ENCODE measurements at regions not wholly inside any gene's neighbourhood (a gene's known extent, or its start where the extent isn't known, plus 50 kb on each side); places are given as distances from the start of the nearest gene placed in this dataset.
A peak's percentile ranks its signal among the peaks of the same experiment; 100 is the strongest.

DNA sequence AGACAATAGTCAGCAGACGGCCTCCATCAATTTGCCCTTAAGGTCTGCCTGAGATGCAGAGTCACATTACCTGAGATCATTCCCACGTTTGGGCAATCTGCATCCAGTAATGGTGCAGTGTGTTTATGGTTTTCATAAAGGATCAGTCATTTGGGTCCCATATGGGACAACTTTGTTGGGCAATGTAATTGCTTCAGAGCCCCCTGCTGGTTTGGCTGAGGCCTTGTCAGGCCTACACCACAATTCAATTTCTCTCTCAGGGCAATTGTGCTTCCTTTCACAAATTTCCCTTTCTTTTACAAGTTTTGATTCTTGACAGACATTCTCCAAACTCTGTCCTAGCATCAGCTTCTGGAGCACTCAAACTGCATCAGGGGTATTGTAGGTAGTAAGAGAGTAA lies 191.2 kb upstream of the SSTR1 start:
- H3K4me3 ChIP-seq (ENCODE audit: control insufficient read depth, low read depth, low read length) = no peak overlapping the region
- TF ChIP-seq, protein P1, sequence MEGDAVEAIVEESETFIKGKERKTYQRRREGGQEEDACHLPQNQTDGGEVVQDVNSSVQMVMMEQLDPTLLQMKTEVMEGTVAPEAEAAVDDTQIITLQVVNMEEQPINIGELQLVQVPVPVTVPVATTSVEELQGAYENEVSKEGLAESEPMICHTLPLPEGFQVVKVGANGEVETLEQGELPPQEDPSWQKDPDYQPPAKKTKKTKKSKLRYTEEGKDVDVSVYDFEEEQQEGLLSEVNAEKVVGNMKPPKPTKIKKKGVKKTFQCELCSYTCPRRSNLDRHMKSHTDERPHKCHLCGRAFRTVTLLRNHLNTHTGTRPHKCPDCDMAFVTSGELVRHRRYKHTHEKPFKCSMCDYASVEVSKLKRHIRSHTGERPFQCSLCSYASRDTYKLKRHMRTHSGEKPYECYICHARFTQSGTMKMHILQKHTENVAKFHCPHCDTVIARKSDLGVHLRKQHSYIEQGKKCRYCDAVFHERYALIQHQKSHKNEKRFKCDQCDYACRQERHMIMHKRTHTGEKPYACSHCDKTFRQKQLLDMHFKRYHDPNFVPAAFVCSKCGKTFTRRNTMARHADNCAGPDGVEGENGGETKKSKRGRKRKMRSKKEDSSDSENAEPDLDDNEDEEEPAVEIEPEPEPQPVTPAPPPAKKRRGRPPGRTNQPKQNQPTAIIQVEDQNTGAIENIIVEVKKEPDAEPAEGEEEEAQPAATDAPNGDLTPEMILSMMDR (IDR thresholded peaks at IDR 0.05; ENCODE audit: control insufficient read depth, insufficient read depth, low read depth, low read length, missing control alignments) = peak; percentile 38
- DNase-seq (ENCODE audit: low read depth) = no peak

DNA sequence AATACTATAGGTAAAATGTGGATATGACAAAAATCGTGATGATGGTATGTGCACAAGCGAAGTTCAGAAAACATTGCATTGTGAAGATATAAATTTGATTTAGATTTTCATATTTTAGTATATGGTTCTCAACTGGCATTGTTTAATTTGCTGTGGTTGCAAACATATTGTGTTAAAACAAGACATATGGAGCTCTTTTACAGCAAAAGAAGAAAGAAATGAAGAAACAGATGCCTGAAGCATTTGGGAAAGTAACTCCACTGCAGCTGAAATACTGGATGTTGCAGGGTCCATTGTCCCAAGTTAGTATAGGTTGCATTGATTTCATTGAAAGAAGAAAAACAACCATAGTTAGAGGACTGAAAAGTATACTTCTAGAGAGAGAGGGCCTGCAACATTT lies 185.8 kb upstream of the SSTR1 start:
- no peak for DNase-seq (ENCODE audit: low read depth)
- TF ChIP-seq, protein P1 (IDR thresholded peaks at IDR 0.05; ENCODE audit: control insufficient read depth, insufficient read depth, low read depth, low read length, missing control alignments) = no peak
- H3K4me3 ChIP-seq (ENCODE audit: control insufficient read depth, low read depth, low read length) = no peak overlapping the region

DNA sequence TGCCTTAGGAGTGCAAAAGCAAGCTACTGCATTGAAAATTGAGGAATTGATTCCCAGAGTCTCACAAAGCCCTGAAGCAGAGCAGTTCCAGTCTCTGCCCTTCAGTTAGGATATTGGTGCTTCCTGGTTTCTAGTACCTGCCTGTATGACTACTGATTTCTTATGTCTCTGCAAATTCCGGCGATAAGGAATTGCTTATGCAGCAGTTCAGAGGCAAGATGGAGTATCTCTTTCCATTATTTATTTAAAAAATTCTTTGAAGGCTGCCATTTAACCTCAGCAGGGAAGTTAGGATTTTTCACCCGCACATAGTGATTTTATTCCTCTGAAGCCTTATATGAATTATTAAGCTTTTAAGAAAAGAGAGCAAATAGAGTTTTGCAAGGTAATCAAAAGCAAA lies 184.9 kb upstream of the SSTR1 start:
- H3K4me3 ChIP-seq (ENCODE audit: control insufficient read depth, low read depth, low read length) = no peak overlapping the region
- TF ChIP-seq, protein P1 (IDR thresholded peaks at IDR 0.05; ENCODE audit: control insufficient read depth, insufficient read depth, low read depth, low read length, missing control alignments) = no peak
- DNase-seq (ENCODE audit: low read depth) = no peak

DNA sequence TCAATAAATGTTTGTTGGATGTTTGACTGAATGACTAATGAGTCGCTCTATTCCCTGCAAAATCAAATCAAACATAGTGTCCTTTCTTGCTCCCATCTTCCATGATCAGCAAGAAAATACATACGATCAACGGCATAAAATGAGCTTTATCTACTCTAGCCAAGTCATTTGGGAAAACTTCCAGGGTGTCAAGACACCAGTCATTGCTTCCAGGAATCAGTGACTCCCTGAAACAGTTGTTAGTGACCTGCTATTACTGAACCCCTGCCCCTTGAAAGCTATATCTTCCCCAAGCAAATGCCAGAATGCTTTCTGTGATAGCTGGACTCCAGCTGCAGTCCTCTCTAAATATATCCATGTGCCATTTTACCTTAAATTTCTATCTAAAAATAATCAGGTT lies 169.5 kb upstream of the SSTR1 start:
- no peak for DNase-seq (ENCODE audit: low read depth)
- no peak overlapping the region for H3K4me3 ChIP-seq (ENCODE audit: control insufficient read depth, low read depth, low read length)
- TF ChIP-seq, protein P1 (IDR thresholded peaks at IDR 0.05; ENCODE audit: control insufficient read depth, insufficient read depth, low read depth, low read length, missing control alignments) = no peak

DNA sequence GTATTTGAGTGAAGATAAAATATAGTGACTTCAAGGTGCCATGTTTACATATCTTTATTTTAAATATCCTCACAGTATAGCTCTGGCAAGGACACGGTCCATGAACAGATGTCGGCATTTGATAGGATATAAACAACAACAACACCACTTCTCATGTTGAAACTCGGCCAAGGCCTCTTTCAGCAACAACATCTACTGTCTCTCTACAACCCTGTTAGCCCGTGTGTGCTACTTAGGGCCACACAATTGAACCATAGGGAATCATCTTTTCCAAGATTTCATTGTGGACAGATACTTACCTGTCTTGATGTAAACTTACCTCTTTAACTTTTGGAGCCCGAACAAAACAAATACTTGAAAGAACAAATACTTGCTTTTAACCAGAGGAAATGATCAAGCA lies 168.7 kb upstream of the SSTR1 start:
- DNase-seq (ENCODE audit: low read depth) = no peak
- TF ChIP-seq, protein P1 (IDR thresholded peaks at IDR 0.05; ENCODE audit: control insufficient read depth, insufficient read depth, low read depth, low read length, missing control alignments) = no peak
- H3K4me3 ChIP-seq (ENCODE audit: control insufficient read depth, low read depth, low read length) = no peak overlapping the region

DNA sequence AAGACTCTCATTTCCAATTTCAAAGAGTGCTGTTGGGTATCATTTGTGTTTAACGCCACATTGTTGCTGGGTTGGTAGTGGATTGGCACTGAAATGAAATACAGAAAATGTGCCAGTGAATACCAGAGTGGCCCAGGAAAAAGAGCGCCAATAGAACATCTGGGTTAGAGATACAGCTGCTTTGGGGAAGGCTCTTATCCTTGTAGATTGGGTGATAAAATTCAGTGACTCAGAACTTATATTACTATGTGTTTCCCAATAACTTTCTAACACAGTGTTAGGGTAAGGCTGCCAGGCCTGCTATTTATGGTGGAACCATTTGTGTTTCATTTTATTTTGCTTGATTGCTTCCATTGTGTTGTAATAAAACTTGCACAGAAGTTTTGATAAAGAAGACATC lies 168.2 kb upstream of the SSTR1 start:
- TF ChIP-seq, protein P1 (IDR thresholded peaks at IDR 0.05; ENCODE audit: control insufficient read depth, insufficient read depth, low read depth, low read length, missing control alignments) = no peak
- no peak overlapping the region for H3K4me3 ChIP-seq (ENCODE audit: control insufficient read depth, low read depth, low read length)
- DNase-seq (ENCODE audit: low read depth) = peak; percentile 71

DNA sequence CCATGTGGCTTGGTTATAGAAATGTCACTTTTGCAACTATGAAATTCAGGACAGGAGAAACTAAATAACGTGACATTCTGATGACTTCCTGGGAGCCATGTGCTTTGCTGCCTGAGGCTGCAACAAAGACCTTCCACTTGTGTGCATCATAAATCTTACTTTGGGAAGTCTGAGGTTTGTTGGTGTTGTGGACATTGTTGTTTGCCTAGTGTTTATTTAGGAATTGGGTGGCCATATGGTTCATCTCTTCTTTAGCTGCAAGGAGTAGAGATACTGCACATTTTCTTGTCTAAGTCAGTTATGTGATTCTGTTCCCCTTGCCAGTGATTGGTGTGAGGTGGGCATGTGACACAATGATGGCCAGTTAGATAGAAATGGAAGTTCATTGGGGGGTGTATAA lies 167.3 kb upstream of the SSTR1 start:
- no peak for DNase-seq (ENCODE audit: low read depth)
- TF ChIP-seq, protein P1 (IDR thresholded peaks at IDR 0.05; ENCODE audit: control insufficient read depth, insufficient read depth, low read depth, low read length, missing control alignments) = no peak
- H3K4me3 ChIP-seq (ENCODE audit: control insufficient read depth, low read depth, low read length) = no peak overlapping the region
